ENCODE measurements at regions not wholly inside any gene's neighbourhood (a gene's known extent, or its start where the extent isn't known, plus 50 kb on each side); places are given as distances from the start of the nearest gene placed in this dataset.
A peak's percentile ranks its signal among the peaks of the same experiment; 100 is the strongest.

- Mint-ChIP-seq H3K27me3 (no peaks in the 10 kb centered on the region), H3K36me3 (no peaks in the 10 kb centered on the region), H3K9me3 (no peaks in the 10 kb centered on the region), H3K4me1 (no peaks in the 10 kb centered on the region), H3K27ac (no peak overlapping the region), H3K4me3 (no peak overlapping the region)
- no peak for ATAC-seq
Observed at GRCh38 chr12:24268663-24269186, 319.3 kb upstream of the SOX5 start.

DNA sequence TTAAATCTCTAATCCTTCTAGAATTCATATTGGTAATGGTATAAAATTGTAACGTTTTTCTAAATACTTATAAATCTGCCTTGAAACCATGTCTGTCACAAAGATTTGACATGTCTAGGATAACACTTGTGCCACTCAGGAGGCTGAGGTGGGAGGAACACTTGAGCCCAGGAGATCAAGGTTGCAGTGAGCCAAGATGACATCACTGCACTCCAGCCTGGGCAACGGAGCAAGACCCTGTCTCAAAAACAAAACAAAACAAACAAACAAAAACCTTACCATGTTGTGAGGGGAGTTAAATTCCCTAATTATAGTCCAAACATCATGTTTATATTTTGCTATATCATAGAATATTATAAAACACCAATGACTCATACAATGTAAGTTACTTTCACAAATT is 317.5 kb upstream of the SOX5 start:
- ATAC-seq = no peak
- peaks cover 4% of the 10 kb centered on the region for H3K36me3 Mint-ChIP-seq
- H3K27me3 Mint-ChIP-seq = no peaks in the 10 kb centered on the region
- no peaks in the 10 kb centered on the region for H3K4me1 Mint-ChIP-seq
- H3K9me3 Mint-ChIP-seq = no peaks in the 10 kb centered on the region
- no peak overlapping the region for H3K4me3 Mint-ChIP-seq
- H3K27ac Mint-ChIP-seq = no peak overlapping the region

- no peak overlapping the region for H3K27ac Mint-ChIP-seq
- H3K36me3 Mint-ChIP-seq = no peaks in the 10 kb centered on the region
- ATAC-seq = no peak
- no peaks in the 10 kb centered on the region for H3K4me1 Mint-ChIP-seq
- no peaks in the 10 kb centered on the region for H3K9me3 Mint-ChIP-seq
- no peaks in the 10 kb centered on the region for H3K27me3 Mint-ChIP-seq
- no peak overlapping the region for H3K4me3 Mint-ChIP-seq
Observed at GRCh38 chr12:24256684-24257083, 307.2 kb upstream of the SOX5 start.

- Mint-ChIP-seq H3K27me3 (no peaks in the 10 kb centered on the region), H3K9me3 (no peaks in the 10 kb centered on the region), H3K27ac (no peak overlapping the region), H3K36me3 (no peaks in the 10 kb centered on the region), H3K4me3 (no peak overlapping the region), H3K4me1 (no peaks in the 10 kb centered on the region)
- ATAC-seq = no peak
Observed at GRCh38 chr12:24255920-24256665, 306.6 kb upstream of the SOX5 start.

GRCh38 chr12:24252602-24253001 is 303.1 kb upstream of the SOX5 start:
- ATAC-seq = no peak

DNA sequence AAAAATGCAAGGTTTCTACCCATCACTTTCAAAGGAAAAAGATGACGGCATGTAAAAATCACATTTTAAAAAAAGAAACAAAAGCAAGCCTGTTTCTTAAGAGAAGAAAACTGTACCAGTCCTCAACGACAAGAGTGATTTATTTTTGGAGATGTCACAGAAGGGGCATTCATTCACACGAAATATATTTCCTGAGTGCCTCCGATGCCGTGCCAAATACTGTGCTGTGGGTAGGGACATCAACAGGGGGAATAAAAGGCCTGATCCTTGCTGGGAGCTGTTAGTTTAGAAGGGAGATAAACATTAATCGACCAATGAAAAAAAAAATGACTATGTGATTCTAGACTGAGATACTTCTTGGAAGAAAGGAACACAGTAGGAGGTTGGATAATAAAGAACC is 297.5 kb upstream of the SOX5 start:
- Mint-ChIP-seq H3K27me3 (no peaks in the 10 kb centered on the region), H3K27ac (no peak overlapping the region)
- no peak for ATAC-seq

More at GRCh38 chr12:24252602-24253001, 303.1 kb upstream of the SOX5 start:
- H3K27me3 Mint-ChIP-seq = no peaks in the 10 kb centered on the region
- no peaks in the 10 kb centered on the region for H3K4me1 Mint-ChIP-seq
- no peaks in the 10 kb centered on the region for H3K36me3 Mint-ChIP-seq
- H3K9me3 Mint-ChIP-seq = no peaks in the 10 kb centered on the region
- H3K4me3 Mint-ChIP-seq = no peak overlapping the region
- no peak overlapping the region for H3K27ac Mint-ChIP-seq

GRCh38 chr12:24246376-24246775 is 296.9 kb upstream of the SOX5 start:
- Mint-ChIP-seq H3K4me3 (no peak overlapping the region), H3K36me3 (no peaks in the 10 kb centered on the region), H3K27me3 (no peaks in the 10 kb centered on the region), H3K27ac (no peak overlapping the region), H3K9me3 (no peaks in the 10 kb centered on the region), H3K4me1 (no peaks in the 10 kb centered on the region)
- ATAC-seq = no peak

More for the DNA sequence above, 297.5 kb upstream of the SOX5 start:
- Mint-ChIP-seq H3K9me3 (no peaks in the 10 kb centered on the region), H3K36me3 (no peaks in the 10 kb centered on the region), H3K4me3 (no peak overlapping the region), H3K4me1 (no peaks in the 10 kb centered on the region)

GRCh38 chr12:24244801-24245200 is 295.3 kb upstream of the SOX5 start:
- Mint-ChIP-seq H3K36me3 (no peaks in the 10 kb centered on the region), H3K27me3 (no peaks in the 10 kb centered on the region), H3K4me3 (no peak overlapping the region), H3K4me1 (no peaks in the 10 kb centered on the region), H3K9me3 (no peaks in the 10 kb centered on the region), H3K27ac (no peak overlapping the region)
- ATAC-seq = no peak

DNA sequence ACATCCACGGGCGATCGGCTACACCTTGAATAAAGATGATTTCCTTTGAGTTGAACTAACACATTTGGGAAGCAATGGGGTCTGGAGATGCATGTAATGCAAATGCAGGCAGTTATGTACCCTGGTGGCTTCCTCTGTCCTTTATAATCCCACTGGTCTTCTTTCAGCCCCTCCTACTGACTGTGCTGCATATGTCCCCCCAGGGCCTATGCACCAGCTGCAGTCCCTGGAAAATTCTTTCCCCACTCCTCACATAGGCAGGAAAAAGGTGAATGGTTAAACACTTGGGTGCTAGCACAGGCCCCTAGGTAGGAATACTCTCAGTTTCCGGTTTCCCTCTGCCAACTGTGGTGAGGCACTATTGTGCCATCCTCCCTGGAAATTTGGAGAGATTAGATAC is 294.8 kb upstream of the SOX5 start:
- peak; percentile 12 for ATAC-seq
- Mint-ChIP-seq H3K27me3 (no peaks in the 10 kb centered on the region), H3K9me3 (no peaks in the 10 kb centered on the region), H3K36me3 (no peaks in the 10 kb centered on the region), H3K4me3 (no peak overlapping the region), H3K27ac (no peak overlapping the region), H3K4me1 (no peaks in the 10 kb centered on the region)

DNA sequence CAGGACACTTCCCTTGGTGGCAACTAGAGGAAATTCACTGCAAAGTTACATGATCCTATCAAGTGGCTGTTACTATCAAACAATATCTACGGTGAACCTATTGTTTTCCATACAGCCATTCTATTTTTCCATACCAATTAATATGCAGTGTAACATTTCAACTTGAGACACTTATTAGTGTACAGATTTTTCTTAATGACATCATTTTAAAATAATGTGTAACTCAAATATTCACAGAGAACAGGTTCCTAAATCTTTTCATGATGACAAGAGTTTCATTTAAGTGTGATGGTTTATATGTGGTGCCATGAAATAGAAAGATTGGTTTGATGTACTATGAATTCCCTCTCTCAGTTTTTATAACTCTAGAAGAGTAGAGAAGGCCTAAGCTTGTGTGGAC is 291.2 kb upstream of the SOX5 start:
- no peaks in the 10 kb centered on the region for H3K36me3 Mint-ChIP-seq

DNA sequence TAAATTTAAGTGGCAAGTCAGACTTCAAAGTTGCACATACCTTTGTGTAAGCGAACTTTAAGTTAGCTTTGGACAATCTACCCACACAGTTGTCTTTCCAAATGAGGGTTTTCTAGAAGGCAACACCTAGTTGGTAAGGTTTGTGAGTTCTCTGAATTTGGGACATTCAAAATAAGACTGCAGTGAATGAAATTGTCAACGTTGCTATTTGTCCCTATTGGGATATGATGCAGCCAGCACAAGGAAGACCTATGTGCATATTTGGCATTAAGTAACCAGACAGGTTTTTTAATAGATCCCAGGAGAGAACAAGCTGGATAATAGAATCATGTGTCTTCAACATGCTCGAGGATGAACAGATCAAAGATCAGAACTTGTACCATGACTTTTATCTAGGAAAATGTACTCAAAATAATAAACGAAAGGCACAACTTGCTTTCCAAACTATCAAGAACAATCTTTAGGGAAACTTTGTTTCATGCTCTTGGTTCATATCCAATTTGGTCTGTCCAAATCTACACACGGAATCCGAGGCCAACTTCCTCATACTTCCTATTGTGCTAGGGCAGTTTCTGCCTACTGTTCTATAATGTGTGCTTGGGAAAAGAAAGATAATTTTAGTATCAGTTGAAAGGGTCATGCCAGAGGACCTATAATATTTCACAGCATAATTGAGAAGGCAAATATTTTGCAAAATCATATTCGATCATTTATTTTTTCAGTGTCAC is 284.2 kb upstream of the SOX5 start:
- Mint-ChIP-seq H3K27ac (no peak overlapping the region), H3K4me3 (no peak overlapping the region), H3K9me3 (no peaks in the 10 kb centered on the region), H3K36me3 (no peaks in the 10 kb centered on the region), H3K27me3 (no peaks in the 10 kb centered on the region), H3K4me1 (no peaks in the 10 kb centered on the region)
- ATAC-seq = no peak

More for the DNA sequence above, 291.2 kb upstream of the SOX5 start:
- Mint-ChIP-seq H3K4me1 (no peaks in the 10 kb centered on the region), H3K9me3 (no peaks in the 10 kb centered on the region), H3K4me3 (no peak overlapping the region), H3K27me3 (no peaks in the 10 kb centered on the region), H3K27ac (no peak overlapping the region)
- ATAC-seq = no peak

- peaks cover 5% of the 10 kb centered on the region for H3K4me1 Mint-ChIP-seq
- no peaks in the 10 kb centered on the region for H3K9me3 Mint-ChIP-seq
Observed at GRCh38 chr12:24232531-24232930, 283.1 kb upstream of the SOX5 start.

GRCh38 chr12:24231298-24231697 is 281.8 kb upstream of the SOX5 start:
- Mint-ChIP-seq H3K36me3 (no peaks in the 10 kb centered on the region), H3K27me3 (no peaks in the 10 kb centered on the region), H3K27ac (no peak overlapping the region), H3K4me3 (no peak overlapping the region), H3K9me3 (no peaks in the 10 kb centered on the region), H3K4me1 (peaks cover 5% of the 10 kb centered on the region)
- no peak for ATAC-seq

More at GRCh38 chr12:24232531-24232930, 283.1 kb upstream of the SOX5 start:
- H3K27me3 Mint-ChIP-seq = no peaks in the 10 kb centered on the region
- H3K4me3 Mint-ChIP-seq = no peak overlapping the region
- no peak overlapping the region for H3K27ac Mint-ChIP-seq
- H3K36me3 Mint-ChIP-seq = no peaks in the 10 kb centered on the region
- ATAC-seq = no peak

DNA sequence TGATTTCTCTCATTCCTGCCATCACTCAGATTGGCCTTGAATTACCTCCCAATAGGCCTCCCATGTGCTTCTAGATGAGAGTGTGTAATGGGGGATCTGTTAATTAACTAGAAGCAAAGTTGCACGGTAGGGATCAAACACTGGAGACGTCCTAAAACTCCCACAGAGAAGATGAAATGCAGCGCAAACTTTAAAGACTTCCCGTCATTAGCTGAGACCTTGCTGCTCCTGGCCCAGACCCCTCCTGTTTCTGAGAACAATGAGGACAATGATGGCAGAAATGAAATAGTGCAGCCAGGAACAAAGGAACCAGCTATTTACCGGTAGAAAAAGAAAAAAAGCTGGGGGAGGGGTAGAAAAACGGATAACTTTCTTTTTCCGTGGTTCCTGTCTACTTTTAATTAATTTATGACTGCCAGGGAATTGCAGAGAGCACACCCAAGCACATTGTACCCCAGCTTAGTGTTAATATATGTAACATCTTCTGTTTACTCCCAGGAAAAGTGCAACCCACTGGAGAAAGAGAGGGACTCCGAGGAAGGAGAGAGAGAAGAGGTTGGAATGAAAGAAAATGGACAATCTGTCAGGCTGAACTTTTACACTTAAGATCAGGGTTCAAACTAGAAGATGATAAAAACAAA is 280.7 kb upstream of the SOX5 start:
- Mint-ChIP-seq H3K4me3 (no peak overlapping the region), H3K27me3 (no peaks in the 10 kb centered on the region), H3K4me1 (peaks cover 5% of the 10 kb centered on the region), H3K27ac (no peak overlapping the region), H3K36me3 (no peaks in the 10 kb centered on the region), H3K9me3 (no peaks in the 10 kb centered on the region)
- ATAC-seq = no peak

- Mint-ChIP-seq H3K27me3 (no peaks in the 10 kb centered on the region), H3K9me3 (no peaks in the 10 kb centered on the region), H3K4me1 (peaks cover 5% of the 10 kb centered on the region), H3K36me3 (no peaks in the 10 kb centered on the region), H3K4me3 (no peak overlapping the region), H3K27ac (no peak overlapping the region)
- no peak for ATAC-seq
Observed at GRCh38 chr12:24229031-24229700, 279.7 kb upstream of the SOX5 start.

All from stimulated activated memory B cell treated with anti-CD40 and anti-IgM and Interleukin-4, amounts not matched to agents 10 μg/mL and 1 μg/mL and 100 μg/mL, for 72 hours (primary cell).